Skin epidermis (tissue), 12 donors: ENCODE measurements at regions not wholly inside any gene's neighbourhood (a gene's known extent, or its start where the extent isn't known, plus 50 kb on each side); places are given as distances from the start of the nearest gene placed in this dataset.

Source experiments
- H3K27ac ChIP-seq, 21 experiments: fragments of 200-600 bp; sonication (generic) in 11 of 21; one replicate each; pipeline ENCODE4 v1.5.0; 2020; ENCODE audit warnings: mild to moderate bottlenecking in 3 of 21, inconsistent platforms in 2 of 21, moderate library complexity in 2 of 21
- H3K4me3 ChIP-seq, 7 experiments: fragments of 200-600 bp; sonication (generic) in 2 of 7; one replicate each; pipeline ENCODE4 v1.5.0; 2020; ENCODE audit warnings: inconsistent platforms in 2 of 7, mild to moderate bottlenecking in 2 of 7, moderate library complexity in 1 of 7

- Histone ChIP-seq H3K27ac (no peak overlapping the region), H3K4me3 (no peak overlapping the region)
These were observed 832.9 kb upstream of the FANCL start for GRCh38 chr2:59074071-59074470.

DNA sequence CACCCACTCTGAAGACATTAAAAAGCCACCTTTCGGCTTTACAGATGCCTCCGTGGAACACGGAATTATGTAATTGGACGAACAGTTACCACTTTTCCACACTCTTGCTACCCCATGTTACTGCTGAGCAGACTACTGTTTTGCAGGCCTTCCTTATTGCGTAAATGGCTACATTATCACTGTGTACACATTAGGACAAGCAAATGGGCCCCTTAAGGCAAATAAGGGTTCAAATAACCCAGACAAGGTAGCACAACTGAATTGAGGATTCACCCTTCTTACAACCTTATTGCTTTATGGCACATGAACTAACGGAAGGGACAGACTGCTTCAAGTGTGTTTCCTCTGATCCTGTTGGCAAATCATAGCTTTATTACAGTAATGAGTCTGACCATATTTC, 832.2 kb upstream of the FANCL start:
- H3K27ac ChIP-seq: no peak overlapping the region
- no peak overlapping the region for H3K4me3 ChIP-seq

- Histone ChIP-seq H3K27ac (no peak overlapping the region), H3K4me3 (no peak overlapping the region)
These were observed 827.1 kb upstream of the FANCL start for GRCh38 chr2:59068255-59068654.

DNA sequence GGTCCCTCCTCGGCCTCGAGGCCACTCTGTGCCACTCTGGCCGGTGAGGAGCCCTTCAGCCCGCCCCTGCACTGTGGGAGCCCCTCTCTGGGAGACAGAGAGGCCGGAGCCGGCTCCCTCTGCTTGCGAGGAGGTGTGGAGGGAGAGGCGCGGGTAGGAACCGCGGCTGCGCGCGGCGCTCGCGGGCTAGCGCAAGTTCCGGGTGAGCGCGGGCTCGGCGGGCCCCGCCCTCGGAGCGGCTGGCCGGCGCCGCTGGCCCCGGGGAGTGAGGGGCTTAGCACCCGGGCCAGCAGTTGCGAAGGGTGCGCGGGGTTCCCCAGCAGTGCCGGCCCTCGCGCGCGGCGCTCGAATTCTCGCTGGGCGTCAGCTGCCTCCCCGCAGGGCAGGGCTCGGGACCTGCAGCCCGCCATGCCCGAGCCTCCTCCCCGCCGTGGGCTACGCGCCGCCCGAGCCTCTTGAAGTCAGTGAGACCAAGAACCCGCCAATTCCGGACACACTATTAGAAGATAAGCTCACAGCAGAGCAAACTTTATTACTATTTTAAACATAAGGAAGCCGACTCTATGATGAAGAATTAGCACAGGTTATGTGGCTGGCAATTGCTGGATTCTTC, 825.8 kb upstream of the FANCL start:
- Histone ChIP-seq H3K27ac (no peak overlapping the region), H3K4me3 (no peak overlapping the region)

DNA sequence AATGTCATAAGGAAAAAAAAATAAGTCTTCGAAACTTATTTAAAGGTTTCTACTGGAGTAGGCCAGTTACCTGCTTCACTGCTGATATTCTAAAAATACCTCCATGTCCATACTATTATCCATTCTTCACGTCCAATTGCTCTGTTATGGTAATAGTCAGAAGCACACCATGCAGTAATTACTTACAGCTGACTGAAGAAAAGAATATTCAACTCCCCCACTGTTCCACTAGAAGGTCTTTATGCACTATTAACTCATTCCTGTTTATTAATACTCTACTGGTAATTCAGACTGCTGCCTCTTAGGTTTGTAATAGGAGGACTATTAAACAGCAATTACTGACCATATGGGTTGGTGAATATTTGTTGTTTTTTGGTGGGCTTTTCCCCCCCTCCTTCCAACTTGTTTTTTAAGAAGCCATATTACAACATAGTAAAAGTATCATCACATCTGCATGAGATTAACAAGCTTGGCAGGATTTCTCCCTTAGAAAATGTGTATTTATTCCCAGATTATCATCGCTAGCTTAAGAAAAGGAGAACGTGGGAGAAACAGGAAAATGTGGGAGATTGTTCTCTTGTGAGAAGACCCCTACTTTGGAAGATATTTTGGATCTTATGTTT, 806.4 kb upstream of the FANCL start:
- no peak overlapping the region for H3K4me3 ChIP-seq
- no peak overlapping the region for H3K27ac ChIP-seq

GRCh38 chr2:59046401-59047372, 805.6 kb upstream of the FANCL start:
- H3K27ac ChIP-seq: no peak overlapping the region
- H3K4me3 ChIP-seq: no peak overlapping the region

DNA sequence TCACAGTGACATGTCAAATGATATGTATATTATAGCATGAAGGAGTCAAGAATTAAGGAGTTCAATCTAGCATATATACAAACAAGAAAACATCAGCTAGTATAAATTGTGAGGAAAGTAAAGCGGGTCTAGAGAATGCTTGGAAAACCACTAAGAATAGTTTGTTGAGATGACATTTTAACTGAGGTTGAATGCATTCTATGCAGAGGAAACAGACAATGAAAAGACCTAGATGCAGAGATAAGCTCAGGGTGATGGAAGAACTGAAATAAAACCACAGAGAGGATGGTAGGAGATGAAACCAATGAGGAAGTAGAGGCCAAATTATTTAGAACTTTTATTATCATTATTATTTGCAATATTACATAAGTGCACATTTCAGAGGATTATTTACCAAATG, 803.6 kb upstream of the FANCL start:
- no peak overlapping the region for H3K4me3 ChIP-seq

DNA sequence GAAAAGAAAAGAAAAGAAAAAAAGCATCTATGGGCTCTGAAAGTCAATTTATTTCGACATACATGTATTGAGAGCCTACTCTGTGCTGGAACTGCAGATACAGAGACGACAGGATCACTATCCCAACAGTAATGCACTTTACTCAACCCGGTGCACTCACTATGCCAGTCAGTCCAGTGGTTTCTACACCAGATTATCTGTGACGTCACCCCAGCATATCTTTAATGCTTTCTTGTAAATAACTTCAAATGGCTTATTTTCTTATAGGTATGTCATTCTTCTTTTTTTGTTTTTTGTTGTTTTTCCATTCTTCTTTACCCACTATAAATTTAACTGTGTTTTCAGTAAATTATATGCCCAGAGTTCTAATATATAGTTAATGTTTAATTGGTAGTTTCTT, 800.0 kb upstream of the FANCL start:
- no peak overlapping the region for H3K27ac ChIP-seq

More for the DNA sequence above, 803.6 kb upstream of the FANCL start:
- no peak overlapping the region for H3K27ac ChIP-seq

DNA sequence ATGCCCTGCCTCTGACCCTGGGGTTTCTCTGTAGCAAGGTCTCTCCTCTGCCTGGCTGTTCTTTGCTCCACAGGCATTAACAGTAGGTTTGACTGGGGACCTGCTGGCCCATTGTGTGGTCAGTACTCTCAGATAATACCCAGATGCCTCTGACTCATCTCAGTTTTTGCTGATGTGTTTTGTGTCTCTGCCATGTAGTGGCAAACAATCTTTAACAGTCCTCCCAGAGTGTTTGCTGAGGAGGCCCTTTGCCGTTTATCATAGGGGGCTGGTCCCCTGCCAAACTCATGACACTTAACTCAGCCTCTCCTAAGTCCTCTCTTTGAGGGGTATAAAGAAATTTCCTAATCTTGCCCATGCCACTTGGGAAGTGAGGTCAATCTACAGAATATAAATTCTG, 793.7 kb upstream of the FANCL start:
- Histone ChIP-seq H3K27ac (no peak overlapping the region), H3K4me3 (no peak overlapping the region)

More for the DNA sequence above, 800.0 kb upstream of the FANCL start:
- no peak overlapping the region for H3K4me3 ChIP-seq

DNA sequence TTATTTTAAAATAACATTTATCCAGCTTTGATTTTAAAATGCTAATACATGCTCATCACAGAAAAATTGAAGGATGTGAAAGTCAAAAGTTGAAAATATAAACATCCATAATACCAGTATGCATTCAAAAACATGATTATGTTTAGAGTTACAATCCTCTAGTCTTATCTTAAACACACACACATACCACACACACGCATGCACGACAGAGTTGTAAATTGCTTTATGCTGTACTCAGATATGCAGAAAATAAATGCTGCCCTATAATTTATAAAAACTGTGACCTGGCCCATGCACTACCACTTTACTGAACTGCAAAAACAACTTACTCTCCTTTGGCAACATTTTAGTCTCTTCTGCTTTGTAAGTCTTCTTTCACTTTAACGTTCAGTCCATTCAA, 793.0 kb upstream of the FANCL start:
- Histone ChIP-seq H3K27ac (no peak overlapping the region), H3K4me3 (no peak overlapping the region)

- H3K27ac ChIP-seq: no peak overlapping the region
- H3K4me3 ChIP-seq: no peak overlapping the region
These were observed 792.5 kb upstream of the FANCL start for GRCh38 chr2:59033661-59034060.

DNA sequence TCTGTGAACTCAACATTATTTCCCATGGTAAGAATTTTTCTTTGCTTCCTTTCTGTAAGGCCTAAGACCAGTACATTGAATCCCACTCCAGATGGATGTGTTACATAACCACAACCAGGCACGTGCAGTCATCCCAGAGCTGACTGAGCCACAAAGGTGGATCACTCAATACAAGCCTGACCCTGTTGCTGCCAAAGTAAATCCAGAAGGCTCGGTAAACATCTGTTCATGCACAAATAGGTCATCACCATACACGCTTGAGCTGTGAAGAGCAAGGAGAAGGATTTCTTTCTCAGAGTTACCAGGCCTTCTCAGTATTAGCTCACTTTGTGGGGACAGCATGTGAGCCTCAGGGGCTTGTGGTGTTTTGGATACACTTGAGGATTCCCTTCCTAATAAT, 791.4 kb upstream of the FANCL start:
- Histone ChIP-seq H3K27ac (no peak overlapping the region), H3K4me3 (no peak overlapping the region)

DNA sequence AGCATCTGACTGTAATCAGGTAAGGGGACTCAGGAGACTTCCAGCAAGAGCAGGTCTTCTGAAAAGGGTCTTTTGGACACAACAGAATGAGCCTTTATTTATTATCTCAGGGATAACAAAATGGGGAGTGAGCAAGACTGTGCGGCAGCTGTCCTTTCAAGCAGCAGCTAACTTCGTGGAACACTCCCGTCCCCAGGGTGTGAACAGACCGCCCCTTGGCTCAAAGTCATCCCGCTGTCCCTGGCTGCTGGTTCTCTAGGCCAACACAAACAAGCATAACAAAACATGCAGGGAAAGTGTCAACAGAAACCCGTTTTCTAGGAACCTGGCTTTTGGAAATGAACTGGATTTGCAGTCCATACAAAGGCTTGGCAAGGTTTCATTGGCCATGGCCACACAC, 787.9 kb upstream of the FANCL start:
- Histone ChIP-seq H3K27ac (no peak overlapping the region), H3K4me3 (no peak overlapping the region)

DNA sequence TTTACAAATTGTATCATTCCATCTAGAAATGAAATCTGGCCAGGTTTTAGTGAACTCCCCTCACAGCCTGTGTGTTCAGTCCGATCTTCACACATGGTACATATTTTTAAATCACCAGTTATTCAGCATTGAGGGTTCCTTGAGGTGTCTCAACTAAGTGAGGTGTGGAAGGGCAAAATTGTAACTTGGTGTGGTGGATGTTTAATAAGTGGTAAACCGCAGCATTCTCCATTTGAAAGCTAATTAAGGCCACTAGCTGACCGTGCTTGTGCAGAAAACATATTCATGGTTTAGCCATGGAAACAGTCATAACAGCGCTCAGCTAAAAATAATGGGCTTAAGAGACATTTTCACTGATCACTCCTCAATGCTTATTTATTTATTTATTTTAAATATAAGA, 786.2 kb upstream of the FANCL start:
- H3K4me3 ChIP-seq: no peak overlapping the region
- no peak overlapping the region for H3K27ac ChIP-seq

GRCh38 chr2:59025157-59025757, 784.1 kb upstream of the FANCL start:
- no peak overlapping the region for H3K4me3 ChIP-seq
- no peak overlapping the region for H3K27ac ChIP-seq

- Histone ChIP-seq H3K4me3 (no peak overlapping the region), H3K27ac (no peak overlapping the region)
These were observed 780.7 kb upstream of the FANCL start for GRCh38 chr2:59021786-59022185.

DNA sequence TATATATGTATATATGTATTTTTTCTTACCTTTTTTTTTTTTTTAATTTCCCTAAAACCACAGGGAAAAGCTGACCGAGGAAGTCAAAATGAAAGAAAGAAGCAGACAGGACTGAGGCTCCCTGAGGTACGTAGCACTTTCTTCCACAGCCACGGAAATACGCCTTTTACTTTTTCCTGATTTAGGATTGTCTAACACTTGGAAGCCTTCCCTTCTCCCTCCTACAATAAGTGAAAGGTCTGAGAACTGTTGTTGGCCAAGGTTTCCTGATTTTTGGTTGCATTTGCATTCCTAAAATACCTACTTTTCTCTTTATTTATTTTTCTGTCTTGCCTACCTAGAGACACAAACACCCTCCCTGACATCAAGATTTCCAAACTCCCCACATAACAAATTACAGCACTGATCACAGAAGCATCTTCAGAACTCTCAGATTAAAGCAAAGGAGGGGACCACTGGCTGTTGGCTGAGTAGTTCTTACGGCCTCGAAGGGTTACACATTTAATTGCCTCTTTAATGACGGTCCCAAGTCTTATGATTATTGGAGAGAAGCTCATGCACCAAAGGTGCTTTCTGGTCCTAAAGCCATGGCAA, 778.5 kb upstream of the FANCL start:
- Histone ChIP-seq H3K27ac (no peak overlapping the region), H3K4me3 (no peak overlapping the region)

GRCh38 chr2:59018737-59019136, 777.6 kb upstream of the FANCL start:
- Histone ChIP-seq H3K4me3 (no peak overlapping the region), H3K27ac (no peak overlapping the region)

DNA sequence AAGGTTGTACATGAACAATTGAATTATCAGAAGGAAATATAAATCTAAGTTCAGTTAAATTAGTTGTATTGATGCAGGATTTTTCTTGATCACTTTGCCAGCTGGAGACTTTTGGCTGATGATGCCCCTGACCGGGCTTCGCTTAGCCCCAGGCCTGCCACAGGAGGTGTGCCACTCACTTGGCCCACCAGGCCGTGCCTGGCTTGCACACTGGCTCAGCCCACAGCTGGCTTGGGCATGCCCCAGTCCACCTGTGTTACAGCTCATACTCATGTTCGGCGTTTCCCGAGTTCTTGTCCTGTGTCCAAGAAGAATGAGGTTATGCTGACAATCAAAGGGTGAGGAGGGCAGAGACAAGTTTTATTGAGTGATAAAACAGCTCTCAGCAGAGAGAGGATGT, 773.9 kb upstream of the FANCL start:
- Histone ChIP-seq H3K4me3 (no peak overlapping the region), H3K27ac (no peak overlapping the region)

DNA sequence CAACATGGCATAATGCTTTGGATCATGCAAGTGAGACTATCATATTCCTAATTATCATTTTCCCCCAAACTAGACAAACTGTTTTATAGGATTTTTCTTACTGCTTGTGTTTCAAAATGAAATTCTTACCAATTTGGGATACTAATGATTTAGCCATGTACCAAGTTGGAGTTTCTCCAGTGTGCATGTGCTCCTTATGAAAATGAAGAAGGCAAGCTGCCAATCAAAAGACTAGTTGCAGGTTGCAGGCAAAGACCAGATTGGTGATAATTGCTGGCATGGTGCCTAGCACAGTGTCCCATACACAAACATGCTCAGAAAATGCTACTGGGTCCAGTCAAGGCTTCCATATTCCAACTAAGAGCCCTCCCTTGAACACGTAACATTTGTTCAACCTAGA, 771.8 kb upstream of the FANCL start:
- H3K27ac ChIP-seq: no peak overlapping the region
- H3K4me3 ChIP-seq: no peak overlapping the region
